ENCODE measurements at regions not wholly inside any gene's neighbourhood (a gene's known extent, or its start where the extent isn't known, plus 50 kb on each side); places are given as distances from the start of the nearest gene placed in this dataset.

- TF ChIP-seq CTCF (IDR thresholded peaks at IDR 0.05; ENCODE audit: extremely low read depth in 1 of 2, insufficient read depth in 1 of 2, low read depth in 1 of 2, low read length in 2 of 2) (no peak), JUN (IDR thresholded peaks at IDR 0.05; ENCODE audit: borderline replicate concordance, insufficient read depth, insufficient read length, low read depth) (no peak), EZH2 (IDR thresholded peaks at IDR 0.05; ENCODE audit: borderline replicate concordance, low read depth, low read length, severe bottlenecking) (no peak), POLR2A (IDR thresholded peaks at IDR 0.05; ENCODE audit: low read depth, low read length) (no peak), GATA2 (IDR thresholded peaks at IDR 0.05; ENCODE audit: insufficient read depth, insufficient read length, low read depth, low read length) (no peak), MYC (IDR thresholded peaks at IDR 0.05; ENCODE audit: low read depth, low read length) (no peak), MAX (IDR thresholded peaks at IDR 0.05; ENCODE audit: insufficient read depth, insufficient read length) (no peak), POLR2AphosphoS5 (IDR thresholded peaks at IDR 0.05; ENCODE audit: insufficient read depth, low read depth, low read length) (no peak)
These were observed 84.3 kb upstream of the COX10 start for GRCh38 chr17:13984956-13985355.

Measured in endothelial cell of umbilical vein (primary cell).